Umbilical cord (tissue), 1 donor: ENCODE measurements at regions not wholly inside any gene's neighbourhood (a gene's known extent, or its start where the extent isn't known, plus 50 kb on each side); places are given as distances from the start of the nearest gene placed in this dataset.
"Not testable (repeated sequence)": the region's sequence is repeated elsewhere in the genome, so short reads cannot be mapped to it uniquely, and the experiment has no call there.

Experiments
- DNase-seq: peaks from one replicate; pipeline ENCODE4 v3.0.0-alpha.2; 2015; ENCODE audit warnings: low spot score

- no peak for DNase-seq
Measured at GRCh38 chr9:110087605-110088004, 120.4 kb downstream of the C9orf152 start.

- DNase-seq, result no peak
Measured at GRCh38 chr9:110088099-110088498, 119.9 kb downstream of the C9orf152 start.

GRCh38 chr9:110089681-110090370 is 118.1 kb downstream of the C9orf152 start:
- no peak for DNase-seq

DNA sequence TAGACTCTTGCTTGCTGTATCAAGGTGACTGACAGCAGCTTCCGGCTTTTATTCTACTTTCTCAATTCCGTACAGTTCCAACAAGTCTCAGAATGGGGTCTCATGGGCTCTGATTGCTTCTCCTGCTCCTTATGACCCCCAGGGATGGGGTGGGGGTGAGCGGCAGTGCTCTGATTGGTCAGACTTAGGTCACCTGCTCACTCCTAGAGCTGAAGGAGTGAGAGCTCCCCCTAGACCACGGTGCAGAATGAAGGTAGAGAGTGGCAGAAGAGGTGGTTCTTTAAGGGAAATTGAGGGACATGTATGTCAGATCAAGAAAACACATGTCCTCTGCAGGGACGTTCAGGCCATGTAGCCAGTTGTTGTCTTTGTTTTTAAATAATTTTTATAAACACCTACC is 115.2 kb downstream of the C9orf152 start:
- no peak for DNase-seq

- no peak for DNase-seq
Measured at GRCh38 chr9:110093417-110093816, 114.5 kb downstream of the C9orf152 start.

DNA sequence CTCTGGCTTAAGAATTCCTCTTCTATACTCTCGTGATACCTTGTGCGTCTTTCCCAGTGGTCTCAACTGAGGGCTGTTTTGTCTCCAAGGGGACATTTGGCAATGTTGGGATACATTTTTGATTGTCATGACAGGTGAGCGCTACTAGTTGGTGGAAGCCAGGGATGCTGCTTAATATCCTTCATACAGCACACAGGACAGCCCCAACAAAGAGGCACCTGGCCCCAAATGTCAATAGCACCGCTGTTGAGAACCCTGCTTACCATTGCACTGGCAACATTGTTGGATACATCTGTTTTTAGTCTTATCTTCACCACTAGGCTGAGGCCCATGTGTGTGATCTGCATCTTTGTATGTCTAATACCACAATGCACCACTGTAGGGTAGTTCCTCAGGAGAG is 114.1 kb downstream of the C9orf152 start:
- no peak for DNase-seq

- DNase-seq, result peak; percentile 74
Measured at GRCh38 chr9:110095161-110095595, 112.8 kb downstream of the C9orf152 start.

DNA sequence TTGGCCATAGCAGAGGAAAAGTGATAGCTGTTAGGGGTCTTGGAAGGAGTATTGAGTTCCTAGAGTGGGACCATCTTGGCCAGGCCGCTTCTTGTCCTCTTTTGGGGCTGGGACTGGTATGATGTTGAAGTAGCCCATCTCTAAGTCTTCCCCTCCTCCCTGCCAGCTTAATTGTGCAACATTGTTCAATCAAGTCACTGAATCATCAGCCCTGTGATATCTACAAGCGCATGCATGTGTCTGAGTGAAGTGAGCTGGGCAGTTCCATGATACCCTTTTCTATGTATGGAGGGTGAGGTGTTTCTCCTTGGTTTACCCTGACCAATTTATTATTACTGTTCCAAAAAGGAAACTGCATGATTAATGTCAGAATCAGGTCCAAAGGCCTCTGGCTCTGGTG is 112.2 kb downstream of the C9orf152 start:
- no peak for DNase-seq

- not testable (repeated sequence) for DNase-seq
Measured at GRCh38 chr9:110096674-110097073, 111.3 kb downstream of the C9orf152 start.

DNA sequence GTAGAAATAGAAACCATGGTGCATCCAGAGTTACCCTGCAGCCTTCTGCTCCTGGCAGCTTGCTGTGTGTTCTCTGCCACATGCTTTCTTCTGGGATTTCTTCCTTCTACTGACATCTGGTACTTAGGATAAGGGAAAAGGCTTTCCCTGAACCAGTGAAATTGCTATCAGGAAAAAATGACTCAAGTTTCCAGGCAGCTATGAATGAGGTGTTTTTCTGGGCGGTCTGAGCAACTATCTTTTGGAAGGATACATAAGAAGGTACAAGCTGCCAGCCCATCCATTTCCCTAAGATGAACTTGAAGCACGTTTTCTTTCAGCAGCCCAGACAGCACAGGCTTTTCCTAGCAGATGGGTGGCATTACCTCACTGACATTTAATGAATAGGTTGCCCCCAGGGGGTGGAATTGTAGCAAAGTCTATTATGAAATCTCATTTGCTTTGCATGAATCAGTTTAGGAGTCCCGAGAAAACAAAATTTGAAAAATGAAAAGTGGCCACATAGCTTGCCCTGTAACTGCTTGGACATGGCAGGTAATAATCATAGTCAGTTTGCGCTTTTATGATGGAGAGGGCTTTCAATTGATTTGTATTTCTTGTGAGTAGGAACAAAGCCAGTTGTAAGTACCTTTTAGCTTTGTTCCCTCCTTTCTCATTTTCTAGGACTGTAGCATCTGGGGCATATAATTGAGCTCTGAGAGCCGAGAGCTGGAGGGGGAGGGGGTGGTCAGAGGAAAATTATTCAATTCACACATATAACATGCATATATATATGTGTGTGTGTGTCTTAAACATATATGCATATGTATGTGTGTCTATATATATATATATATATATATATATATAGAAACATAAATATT is 108.5 kb downstream of the C9orf152 start:
- peak; percentile 90 for DNase-seq

GRCh38 chr9:110101531-110102161 is 106.3 kb downstream of the C9orf152 start:
- DNase-seq, result peak; percentile 44

DNA sequence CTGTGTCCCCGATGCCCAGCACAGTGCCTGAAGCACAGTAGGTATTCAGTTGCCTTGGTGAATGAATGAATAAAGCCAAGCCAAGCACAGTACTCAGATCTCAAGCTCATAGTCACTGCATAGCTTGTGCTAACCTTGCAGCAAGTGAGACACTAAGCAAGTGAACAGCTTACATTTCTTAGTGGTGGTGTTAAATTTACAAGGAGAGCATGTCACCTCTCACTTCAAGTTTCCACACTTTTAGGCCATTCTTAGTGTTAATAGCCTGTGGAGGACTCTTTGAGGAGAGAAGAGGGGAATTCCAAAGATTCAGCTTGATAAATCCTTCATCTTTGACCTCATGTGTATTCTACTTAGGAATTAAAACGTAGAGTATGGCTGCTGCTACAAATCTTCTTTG is 104.7 kb downstream of the C9orf152 start:
- no peak for DNase-seq

- DNase-seq, result peak; percentile 84
Measured at GRCh38 chr9:110104261-110104809, 103.6 kb downstream of the C9orf152 start.

DNA sequence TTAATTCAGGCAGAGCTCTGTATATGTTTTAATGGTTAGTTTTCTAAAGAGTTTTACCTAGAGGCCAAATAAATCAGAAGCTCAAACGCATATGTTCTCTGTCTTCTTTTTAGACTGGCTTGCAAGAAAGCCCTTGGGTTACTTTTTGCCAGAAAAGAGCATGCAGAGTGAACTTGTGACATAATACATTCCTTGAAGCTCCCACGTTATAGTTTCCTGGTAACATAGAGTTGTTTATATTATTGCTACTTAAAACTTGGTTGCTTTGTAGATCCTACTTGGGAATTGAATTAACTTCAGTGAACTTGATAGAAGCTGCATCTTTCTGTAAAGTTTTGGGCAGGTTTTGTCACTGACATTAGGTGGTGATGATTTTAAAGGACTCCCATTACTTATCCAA is 102.9 kb downstream of the C9orf152 start:
- DNase-seq, result peak; percentile 82

DNA sequence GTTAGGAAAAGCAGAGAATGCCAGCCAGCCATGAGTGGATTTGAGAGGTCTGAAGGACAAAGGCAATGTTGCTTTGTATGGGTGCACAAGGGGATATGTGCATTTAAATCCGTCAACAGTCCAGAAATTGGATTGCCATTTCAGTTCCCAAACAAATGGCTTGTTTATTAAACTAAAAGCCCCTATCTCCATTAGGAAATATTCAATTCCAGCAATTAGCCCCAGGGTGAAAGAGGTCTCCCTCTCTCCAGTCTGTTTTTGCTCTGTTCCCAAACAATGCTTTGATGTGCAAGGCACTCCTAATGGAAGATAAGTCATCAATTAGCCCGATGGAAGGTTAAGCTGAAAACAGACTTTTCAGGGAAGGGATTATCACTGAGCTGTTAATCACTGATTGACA is 101.3 kb downstream of the C9orf152 start:
- DNase-seq, result no peak

DNA sequence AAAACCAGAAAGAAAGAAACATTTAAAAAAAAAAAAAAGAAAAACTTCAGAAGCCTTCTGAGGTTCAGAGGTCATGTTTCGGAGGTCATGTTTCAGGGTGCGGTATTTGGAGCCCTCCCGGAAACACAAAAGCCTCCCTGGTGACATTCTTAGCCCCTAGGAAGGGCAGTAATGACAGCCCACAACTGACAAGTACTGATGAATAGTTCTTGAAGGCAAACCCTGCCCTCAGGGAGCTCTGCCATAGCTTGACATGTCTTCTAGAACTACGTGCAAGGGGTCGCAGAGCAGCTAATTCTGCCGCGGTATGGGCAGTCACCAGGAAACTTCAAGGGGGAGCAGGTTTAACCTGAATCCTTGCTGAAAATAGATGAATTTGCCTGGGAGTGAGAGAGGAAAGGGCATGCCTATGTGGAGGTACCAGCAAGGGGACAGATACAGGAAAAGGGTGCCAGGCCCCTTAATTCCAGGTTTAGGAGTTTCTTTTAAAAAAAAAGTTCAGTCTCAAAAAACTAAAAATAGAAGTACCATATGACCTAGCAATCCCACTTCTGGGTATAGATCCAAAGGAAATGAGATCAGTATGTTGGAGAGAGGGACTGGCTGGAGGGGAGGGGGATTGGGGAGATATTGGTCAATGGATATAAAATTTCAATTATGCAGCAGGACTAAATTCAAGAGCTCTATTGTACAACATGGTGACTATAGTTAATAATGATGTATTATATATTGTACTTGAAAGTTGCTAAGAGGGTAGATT is 98.4 kb downstream of the C9orf152 start:
- DNase-seq, result peak; percentile 27

- no peak for DNase-seq
Measured at GRCh38 chr9:110110154-110110553, 97.8 kb downstream of the C9orf152 start.

- DNase-seq, result no peak
Measured at GRCh38 chr9:110111868-110112267, 96.1 kb downstream of the C9orf152 start.

DNA sequence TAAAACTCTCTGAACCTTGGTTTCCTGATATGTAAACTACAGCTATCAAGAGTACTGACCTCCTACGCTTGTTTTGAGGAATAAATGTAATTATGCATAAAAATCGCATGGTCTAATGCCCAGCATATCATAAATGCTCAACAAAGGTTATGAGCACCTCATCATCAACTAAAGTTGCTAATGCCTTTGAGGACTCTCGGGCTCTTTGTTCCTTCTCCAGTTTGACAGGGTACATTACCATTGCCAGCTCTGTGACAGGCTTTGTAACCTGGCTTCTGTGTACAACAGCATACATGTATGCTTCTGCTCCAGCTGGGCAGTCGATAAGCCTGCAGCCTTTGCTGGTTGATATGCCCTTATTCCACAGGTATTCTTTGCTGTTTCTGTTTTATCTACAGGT is 95.2 kb downstream of the C9orf152 start:
- DNase-seq, result no peak

GRCh38 chr9:110114086-110114858 is 93.7 kb downstream of the C9orf152 start:
- no peak for DNase-seq

DNA sequence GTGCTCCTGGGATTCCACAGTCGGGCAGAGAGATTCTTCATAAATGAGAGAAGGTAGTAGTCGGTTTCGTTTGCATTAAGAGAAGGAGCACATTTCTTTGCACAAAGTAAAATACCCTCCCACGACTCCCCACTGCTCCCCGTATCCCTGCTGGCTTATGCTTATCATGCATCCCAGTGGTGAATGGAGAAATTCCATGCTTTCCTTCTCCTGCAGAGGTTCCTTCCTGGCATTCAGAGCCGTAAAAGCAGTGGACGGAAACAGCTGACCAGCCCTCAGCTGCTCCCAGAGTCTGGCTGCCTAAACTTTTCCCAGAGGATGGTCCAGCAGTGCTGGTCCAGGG is 93.1 kb downstream of the C9orf152 start:
- DNase-seq, result peak; percentile 72
